HTR-8/SVneo (cell line): ENCODE measurements at regions not wholly inside any gene's neighbourhood (a gene's known extent, or its start where the extent isn't known, plus 50 kb on each side); places are given as distances from the start of the nearest gene placed in this dataset.
A peak's percentile ranks its signal among the peaks of the same experiment; 100 is the strongest.
"Not testable (repeated sequence)": the region's sequence is repeated elsewhere in the genome, so short reads cannot be mapped to it uniquely, and the experiment has no call there.

ENCODE experiments used
- DNase-seq: peaks from one replicate; pipeline ENCODE4 v3.0.0; 2011; ENCODE audit warnings: low spot score, mixed read lengths; ENCODE audit not compliant: insufficient read length
- FAIRE-seq: peaks from 2 replicates; lab custom pipeline; 2011; peaks lifted over from hg19 to GRCh38; lab: Jason Lieb, UNC

DNA sequence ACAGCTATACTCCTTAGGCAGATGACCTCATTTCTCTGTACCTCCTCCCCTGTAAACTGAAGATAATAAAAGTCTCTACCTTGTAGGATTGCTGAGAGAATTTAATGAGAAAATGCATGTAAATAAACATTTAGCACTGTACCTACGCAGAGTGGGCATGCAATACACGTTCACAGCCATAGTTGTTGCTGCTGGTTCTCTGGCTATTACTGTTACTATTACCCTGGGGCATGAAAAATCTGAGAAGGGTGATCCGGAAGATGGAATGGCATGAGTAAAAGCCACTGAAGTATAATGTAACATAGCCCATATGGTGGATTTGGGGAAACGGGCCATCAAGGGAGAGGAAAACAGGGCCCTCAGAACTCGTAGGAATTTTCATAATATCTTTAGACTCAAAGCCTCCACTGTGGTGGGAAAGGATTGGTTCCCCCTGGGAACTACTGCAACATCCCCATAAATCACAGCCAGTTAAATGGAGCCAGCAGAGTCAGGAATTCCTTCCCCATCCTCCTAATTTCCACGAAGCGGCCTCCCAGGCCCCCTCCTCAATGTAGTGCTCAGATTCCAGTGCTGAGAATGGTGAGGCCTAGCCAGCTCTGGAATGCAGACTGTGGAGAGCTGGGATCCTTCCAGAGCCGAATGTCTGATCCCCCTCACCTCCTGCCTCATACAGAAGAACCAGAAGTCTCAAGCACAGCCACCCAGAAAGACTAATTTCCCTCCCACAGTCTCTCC lies 205.3 kb downstream of the MN1 start:
- DNase-seq (no peak), FAIRE-seq (no peak)

DNA sequence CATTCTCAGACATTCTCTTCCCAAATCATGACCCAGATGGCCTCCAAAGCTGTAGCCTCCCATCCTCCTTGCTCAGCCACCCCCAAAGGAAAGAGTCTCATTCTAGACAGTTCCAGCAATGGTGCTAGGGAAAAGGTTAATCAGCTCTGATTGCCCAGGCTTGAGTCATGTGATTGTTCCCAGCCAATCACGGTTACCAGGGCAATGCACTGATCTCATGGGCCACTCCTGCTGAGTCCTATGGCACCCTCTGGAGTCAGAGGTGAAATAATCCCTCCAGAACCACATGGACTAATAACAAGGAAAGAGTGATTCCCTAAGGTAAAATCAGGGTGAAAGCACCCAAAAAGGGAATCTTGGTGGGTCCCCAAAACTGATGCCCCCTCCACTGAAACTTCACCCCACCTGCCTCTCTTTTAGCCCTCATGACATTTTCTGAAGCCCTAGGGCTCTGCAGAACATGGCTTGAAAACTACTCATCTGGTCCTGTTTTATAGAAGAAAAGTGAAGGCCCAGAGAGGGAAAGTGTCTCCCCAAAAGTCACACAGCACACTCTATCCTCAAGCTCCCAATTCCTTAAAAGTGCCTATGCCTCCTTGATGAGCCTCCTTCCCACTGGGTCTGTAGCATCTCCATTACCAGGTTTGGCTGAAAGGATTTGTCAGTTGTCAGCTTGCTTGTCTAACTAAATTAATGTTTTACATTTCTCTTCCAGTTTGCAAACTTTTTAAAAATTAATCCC lies 203.7 kb downstream of the MN1 start:
- DNase-seq (peak; percentile 19), FAIRE-seq (no peak)

DNA sequence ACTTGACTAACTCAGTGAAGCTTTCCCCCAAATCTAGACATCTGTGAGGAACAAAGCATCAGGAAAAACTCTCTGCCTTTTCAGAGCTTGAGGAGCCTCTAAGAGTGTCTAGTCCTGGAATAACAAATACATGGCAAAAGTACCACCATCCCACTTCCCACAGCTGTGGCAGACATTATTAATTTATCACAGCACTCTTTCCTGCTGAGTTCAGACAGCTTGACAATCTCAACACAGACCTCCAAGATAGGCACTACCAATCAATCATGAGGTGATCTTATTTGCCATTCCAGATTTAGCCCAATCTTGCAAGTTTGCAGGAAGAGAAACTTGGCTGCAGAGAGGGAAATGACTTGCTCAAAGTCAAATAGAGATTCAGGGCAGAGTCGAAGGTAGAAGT lies 202.8 kb downstream of the MN1 start:
- FAIRE-seq (no peak), DNase-seq (no peak)

GRCh38 chr22:27601195-27601594 lies 200.4 kb downstream of the MN1 start:
- FAIRE-seq, result no peak

DNA sequence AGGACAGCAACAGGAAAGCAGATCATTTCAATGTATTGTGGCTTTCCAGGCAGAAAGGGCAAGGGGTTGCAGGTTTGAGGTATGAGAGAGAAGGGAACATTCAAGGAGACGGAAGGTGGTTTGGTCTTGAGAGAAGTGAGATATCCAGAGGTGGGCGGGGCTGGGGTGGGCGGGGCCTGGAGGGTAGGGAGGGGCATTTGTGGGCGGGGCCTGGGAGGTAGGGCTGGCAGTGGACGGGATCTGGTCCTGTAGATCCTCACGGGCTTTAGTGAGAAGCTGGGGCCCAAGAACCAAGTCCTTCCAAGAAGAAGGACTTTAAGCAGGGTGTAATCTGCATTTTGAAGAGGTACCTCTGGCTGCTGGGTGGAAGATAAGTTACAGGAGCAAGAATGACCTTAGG lies 199.2 kb downstream of the MN1 start:
- DNase-seq (no peak), FAIRE-seq (no peak)

More at GRCh38 chr22:27601195-27601594, 200.4 kb downstream of the MN1 start:
- DNase-seq, result no peak

- FAIRE-seq (no peak), DNase-seq (no peak)
Observed at GRCh38 chr22:27603111-27603799, 198.3 kb downstream of the MN1 start.

- DNase-seq, result no peak
- FAIRE-seq, result no peak
Observed at GRCh38 chr22:27603800-27604144, 197.8 kb downstream of the MN1 start.

- FAIRE-seq, result no peak
- DNase-seq, result no peak
Observed at GRCh38 chr22:27605390-27605789, 196.2 kb downstream of the MN1 start.

DNA sequence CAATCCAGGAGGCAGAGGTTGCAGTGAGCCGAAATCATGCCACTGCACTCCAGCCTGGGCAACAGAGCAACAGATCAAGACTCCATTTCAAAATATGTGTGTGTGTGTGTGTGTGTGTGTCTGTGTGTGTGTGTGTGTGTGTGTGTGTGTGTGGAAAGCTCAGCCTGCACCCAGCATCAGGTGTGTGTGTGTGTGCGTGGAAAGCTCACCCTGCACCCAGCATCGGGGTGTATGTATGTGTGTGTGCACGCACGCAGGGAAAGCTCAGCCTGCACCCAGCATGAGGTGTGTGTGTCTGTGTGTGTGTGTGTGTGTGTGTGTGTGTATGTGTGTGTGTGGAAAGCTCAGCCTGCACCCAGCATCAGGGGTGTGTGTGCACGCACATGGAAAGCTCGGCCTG lies 193.8 kb downstream of the MN1 start:
- not testable (repeated sequence) for DNase-seq, FAIRE-seq

DNA sequence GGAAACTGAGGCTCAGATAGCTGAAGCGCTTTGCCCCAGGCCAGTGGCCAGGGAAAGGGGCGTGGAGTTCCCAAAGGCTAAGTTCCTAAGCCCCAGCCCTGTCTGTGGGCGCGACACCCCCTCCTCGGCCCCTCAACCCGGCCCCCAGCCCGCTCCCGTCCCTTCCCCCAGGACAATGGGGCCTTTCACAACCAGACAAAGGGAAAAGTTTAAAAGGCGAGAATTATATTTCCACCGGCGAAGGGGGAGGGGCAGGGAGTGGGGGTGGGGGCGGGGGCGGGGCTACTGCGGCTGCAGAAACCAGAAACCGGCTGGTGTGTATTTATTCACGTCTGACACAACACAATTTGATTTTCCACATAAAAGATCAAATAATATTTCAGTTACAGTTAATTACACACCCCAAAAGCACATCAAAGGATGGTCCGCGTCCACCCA lies 192.1 kb downstream of the MN1 start:
- FAIRE-seq (no peak), DNase-seq (no peak)

- FAIRE-seq, DNase-seq: not testable (repeated sequence)
Observed at GRCh38 chr22:27610164-27610563, 191.4 kb downstream of the MN1 start.

DNA sequence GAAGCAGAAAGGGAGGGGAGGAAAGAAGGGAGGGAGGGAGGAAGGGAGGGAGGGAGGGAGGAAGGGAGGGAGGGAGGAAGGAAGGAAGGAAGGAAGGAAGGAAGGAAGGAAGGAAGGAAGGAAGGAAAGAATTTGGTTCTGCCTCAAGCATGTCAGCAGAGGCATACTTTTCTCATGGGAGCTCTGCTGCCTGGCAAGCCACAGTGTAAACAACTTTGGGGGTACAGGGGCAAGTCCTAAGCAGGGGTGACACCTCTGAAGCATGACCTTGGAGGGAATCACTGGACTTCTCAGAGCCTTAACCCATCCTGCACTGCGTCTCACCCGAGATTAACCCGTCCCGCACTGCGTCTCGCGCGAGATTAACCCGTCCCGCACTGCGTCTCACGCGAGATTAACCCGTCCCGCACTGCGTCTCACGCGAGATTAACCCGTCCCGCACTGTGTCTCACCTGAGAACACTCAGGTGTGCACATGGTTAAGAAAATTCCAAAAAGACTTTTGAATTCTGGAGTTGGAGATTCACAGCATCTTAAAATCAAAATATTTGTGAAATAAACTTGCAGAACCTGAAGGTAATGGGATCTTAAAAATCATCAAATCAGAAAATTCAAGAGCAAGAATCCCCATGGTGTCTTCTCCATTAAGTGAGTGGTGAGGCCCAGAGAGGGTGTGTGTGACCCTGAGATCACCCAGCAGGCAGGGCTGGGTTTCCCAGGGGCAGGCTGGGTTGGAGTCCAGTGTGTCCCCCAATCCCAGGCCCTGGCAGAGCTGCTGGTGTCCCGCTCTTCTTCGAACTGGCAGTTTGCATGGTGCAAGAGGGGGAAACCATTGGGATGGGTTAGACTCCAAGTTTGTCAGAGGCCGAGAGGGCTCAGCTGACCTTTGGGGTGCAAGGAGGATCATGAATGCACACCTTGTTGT lies 190.4 kb downstream of the MN1 start:
- FAIRE-seq (no peak), DNase-seq (no peak)

DNA sequence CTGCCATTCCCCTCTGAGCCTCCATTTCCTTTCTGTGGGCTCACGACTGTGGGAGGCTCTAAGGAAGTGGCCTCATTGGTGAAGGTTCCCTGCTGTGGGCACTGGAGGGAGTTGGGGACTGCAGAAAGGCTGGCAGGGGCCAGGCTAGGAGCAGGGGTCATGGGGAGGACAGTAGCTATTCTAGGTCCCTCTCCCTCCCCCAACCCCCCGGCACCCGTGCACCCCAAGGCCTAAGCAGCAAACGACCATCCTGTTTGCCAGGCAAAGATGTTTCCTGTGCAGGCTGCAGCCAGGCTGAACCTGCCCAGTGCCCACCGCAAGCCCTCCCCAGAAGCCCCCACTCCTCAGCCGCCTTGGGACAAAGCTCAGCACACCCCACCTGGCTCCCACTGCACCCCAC lies 189.4 kb downstream of the MN1 start:
- FAIRE-seq, result no peak
- DNase-seq, result no peak

DNA sequence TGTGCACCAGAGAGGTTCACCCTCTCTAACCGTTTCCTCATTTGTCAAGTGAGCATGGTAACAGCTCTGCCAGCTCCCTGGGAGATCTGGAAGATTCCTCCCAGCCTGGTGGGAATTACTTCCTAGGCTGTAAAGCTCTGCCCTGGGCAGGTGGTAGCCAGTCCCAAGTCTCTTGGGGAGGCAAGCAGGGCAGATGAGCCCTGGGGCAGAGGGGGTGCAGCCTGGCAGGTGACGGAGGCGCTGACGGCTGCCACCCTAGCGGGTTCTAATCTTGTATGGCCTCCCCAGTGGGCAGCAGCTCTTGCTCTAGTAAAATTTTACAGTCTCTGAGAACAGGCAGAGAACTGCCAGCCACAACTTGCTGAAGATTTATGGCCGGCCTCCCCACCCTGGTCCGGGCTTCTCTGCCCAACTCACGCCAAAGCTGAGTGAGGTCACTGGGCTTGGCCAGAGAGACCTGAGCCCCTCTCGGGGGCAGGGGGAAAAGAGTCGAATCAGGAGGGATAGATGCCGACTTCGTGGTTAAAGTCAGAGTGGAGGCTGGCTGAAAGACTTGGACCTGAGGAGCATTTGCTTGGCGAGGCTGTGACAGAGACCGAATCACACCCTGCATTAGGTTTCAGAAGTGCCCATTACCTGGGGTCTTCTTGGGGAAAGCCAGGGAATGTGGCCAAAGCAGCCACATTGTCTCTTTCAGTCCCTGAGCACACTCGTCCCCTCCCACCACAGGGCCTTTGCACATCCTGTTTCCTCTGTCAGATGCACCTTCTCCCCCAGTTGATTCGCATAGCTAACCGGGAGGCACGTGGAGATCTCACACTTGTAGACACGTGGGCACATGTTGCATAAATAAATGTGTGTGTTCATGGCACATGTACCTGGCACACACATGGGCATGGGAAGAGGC lies 188.2 kb downstream of the MN1 start:
- DNase-seq, result no peak
- FAIRE-seq, result no peak

DNA sequence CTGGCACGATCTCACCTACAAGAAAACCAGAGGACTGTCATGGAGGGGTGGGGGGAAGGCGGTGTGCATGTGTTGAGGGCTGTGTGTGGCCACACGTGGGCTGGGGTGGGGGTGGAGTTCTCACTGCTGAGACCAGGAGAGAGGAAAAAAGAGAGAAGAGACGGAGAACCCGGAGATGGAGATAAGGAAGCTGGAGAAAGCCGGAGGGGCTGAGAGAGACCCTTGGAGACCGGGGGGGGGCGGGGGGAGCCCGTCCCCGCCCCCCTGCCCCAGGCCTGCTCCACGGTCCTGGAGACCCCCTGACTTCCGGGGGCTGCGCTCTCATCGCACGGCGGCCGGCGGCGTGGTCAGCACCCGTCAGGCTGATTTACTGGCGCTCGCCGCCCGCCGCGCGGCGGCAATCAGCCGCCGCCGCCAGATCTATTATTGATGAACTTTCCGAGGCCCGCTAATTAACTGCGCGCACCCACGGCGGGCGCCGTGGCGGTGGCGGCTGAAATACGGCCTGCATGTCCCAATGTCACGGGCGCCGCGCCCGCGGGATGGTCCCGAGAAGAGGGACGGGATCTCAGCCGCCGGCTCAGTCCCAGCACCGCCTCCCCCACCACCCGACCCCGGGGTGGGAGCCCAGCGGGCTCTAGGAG lies 187.4 kb downstream of the MN1 start:
- FAIRE-seq, result no peak
- no peak for DNase-seq

GRCh38 chr22:27614650-27615007 lies 186.9 kb downstream of the MN1 start:
- no peak for FAIRE-seq

GRCh38 chr22:27615408-27615807 lies 186.1 kb downstream of the MN1 start:
- DNase-seq (no peak), FAIRE-seq (no peak)

More at GRCh38 chr22:27614650-27615007, 186.9 kb downstream of the MN1 start:
- DNase-seq, result no peak

- no peak for FAIRE-seq
Observed at GRCh38 chr22:27616033-27616432, 185.5 kb downstream of the MN1 start.

More at GRCh38 chr22:27616033-27616432, 185.5 kb downstream of the MN1 start:
- no peak for DNase-seq
